ENCODE measurements at regions not wholly inside any gene's neighbourhood (a gene's known extent, or its start where the extent isn't known, plus 50 kb on each side); places are given as distances from the start of the nearest gene placed in this dataset.

- TF ChIP-seq POLR2AphosphoS5 (IDR thresholded peaks at IDR 0.05; ENCODE audit: low read depth, low read length) (no peak), REST (IDR thresholded peaks at IDR 0.05; ENCODE audit: insufficient read depth in 1 of 2, low read depth in 2 of 2, low read length in 2 of 2) (no peak), SIN3A (IDR thresholded peaks at IDR 0.05; ENCODE audit: borderline replicate concordance, insufficient read depth, low read length) (no peak), FOXP2 (optimal IDR thresholded peaks at IDR 0.05; ENCODE audit: borderline replicate concordance, extremely low read depth, extremely low read length, insufficient read depth) (no peak), TAF1 (IDR thresholded peaks at IDR 0.05; ENCODE audit: borderline replicate concordance, insufficient read depth, low read length) (no peak)
These were observed 425.2 kb upstream of the PIK3R1 start for GRCh38 chr5:67790390-67790789.

- TF ChIP-seq TAF1 (IDR thresholded peaks at IDR 0.05; ENCODE audit: borderline replicate concordance, insufficient read depth, low read length) = no peak
- no peak for TF ChIP-seq POLR2AphosphoS5 (IDR thresholded peaks at IDR 0.05; ENCODE audit: low read depth, low read length)
- no peak for TF ChIP-seq SIN3A (IDR thresholded peaks at IDR 0.05; ENCODE audit: borderline replicate concordance, insufficient read depth, low read length)
- TF ChIP-seq REST (IDR thresholded peaks at IDR 0.05; ENCODE audit: insufficient read depth in 1 of 2, low read depth in 2 of 2, low read length in 2 of 2) = no peak
- TF ChIP-seq FOXP2 (optimal IDR thresholded peaks at IDR 0.05; ENCODE audit: borderline replicate concordance, extremely low read depth, extremely low read length, insufficient read depth) = no peak
These were observed 440.8 kb upstream of the PIK3R1 start for GRCh38 chr5:67774786-67775185.

GRCh38 chr5:67774267-67774552 is 441.3 kb upstream of the PIK3R1 start:
- no peak for TF ChIP-seq REST (IDR thresholded peaks at IDR 0.05; ENCODE audit: insufficient read depth in 1 of 2, low read depth in 2 of 2, low read length in 2 of 2)
- no peak for TF ChIP-seq TAF1 (IDR thresholded peaks at IDR 0.05; ENCODE audit: borderline replicate concordance, insufficient read depth, low read length)
- TF ChIP-seq FOXP2 (optimal IDR thresholded peaks at IDR 0.05; ENCODE audit: borderline replicate concordance, extremely low read depth, extremely low read length, insufficient read depth) = no peak
- no peak for TF ChIP-seq SIN3A (IDR thresholded peaks at IDR 0.05; ENCODE audit: borderline replicate concordance, insufficient read depth, low read length)
- no peak for TF ChIP-seq POLR2AphosphoS5 (IDR thresholded peaks at IDR 0.05; ENCODE audit: low read depth, low read length)

- TF ChIP-seq POLR2AphosphoS5 (IDR thresholded peaks at IDR 0.05; ENCODE audit: low read depth, low read length) = no peak
- TF ChIP-seq REST (IDR thresholded peaks at IDR 0.05; ENCODE audit: insufficient read depth in 1 of 2, low read depth in 2 of 2, low read length in 2 of 2) = no peak
- no peak for TF ChIP-seq TAF1 (IDR thresholded peaks at IDR 0.05; ENCODE audit: borderline replicate concordance, insufficient read depth, low read length)
- TF ChIP-seq SIN3A (IDR thresholded peaks at IDR 0.05; ENCODE audit: borderline replicate concordance, insufficient read depth, low read length) = no peak
- TF ChIP-seq FOXP2 (optimal IDR thresholded peaks at IDR 0.05; ENCODE audit: borderline replicate concordance, extremely low read depth, extremely low read length, insufficient read depth) = no peak
These were observed 441.9 kb upstream of the PIK3R1 start for GRCh38 chr5:67773411-67774266.

Data from PFSK-1 (cell line).